ENCODE measurements at regions not wholly inside any gene's neighbourhood (a gene's known extent, or its start where the extent isn't known, plus 50 kb on each side); places are given as distances from the start of the nearest gene placed in this dataset.

- POLR2A ChIA-PET = no interaction called here
- H3K4me1 ChIP-seq = peaks cover 41% of the 10 kb centered on the region
- FAIRE-seq (peak; percentile 78), ATAC-seq (peak; percentile 95 to 97), DNase-seq (ENCODE audit: low read depth in 1 of 2, low spot score in 1 of 2) (peak; percentile 38 to 81)
- H3K9me3 ChIP-seq = no peaks in the 10 kb centered on the region
- 0% methylated on average over 1 of the region's 1 CpG for WGBS (ENCODE audit: missing lambda C conversion rate)
- H3K4me3 ChIP-seq = no peak overlapping the region
- H3K27ac ChIP-seq = peak overlapping the region; percentile 53 to 72
- CTCF ChIA-PET = interaction anchor here (0.6 to 2.1 kb wide), 5 partner anchors 52 to 283 kb away, joined by 3 to 5 read pairs (median 3); no protein-coding TSS in a partner anchor
- H3K4me2 ChIP-seq = peak overlapping the region; percentile 67
- no peak for TF ChIP-seq ZSCAN20 (CRISPR knock-in tag; IDR thresholded peaks at IDR 0.05)
- TF ChIP-seq PBX3 (IDR thresholded peaks at IDR 0.05) = 0 out of 2 replicates have a peak, but pooled peaks have one; percentile 45
- TF ChIP-seq JUNB (IDR thresholded peaks at IDR 0.05) = peak; percentile 98
- TF ChIP-seq FOSB (CRISPR knock-in tag; IDR thresholded peaks at IDR 0.05) = no peak
- peak; percentile 99 for TF ChIP-seq FOXS1 (CRISPR knock-in tag; IDR thresholded peaks at IDR 0.05)
- TF ChIP-seq CTCF (IDR thresholded peaks at IDR 0.05) = no peak
- no peak for TF ChIP-seq POLR2AphosphoS2 (conservative IDR thresholded peaks at IDR 0.05; ENCODE audit: low read length)
- no peak for TF ChIP-seq ESRRA (IDR thresholded peaks at IDR 0.05; ENCODE audit: borderline replicate concordance, low read length)
- no peak for TF ChIP-seq CHD4 (IDR thresholded peaks at IDR 0.05; ENCODE audit: borderline replicate concordance)
- peak; percentile 79 to 93 for TF ChIP-seq JUN (IDR thresholded peaks at IDR 0.05)
- TF ChIP-seq NPAS2 (CRISPR knock-in tag; IDR thresholded peaks at IDR 0.05; ENCODE audit: borderline replicate concordance) = no peak
- no peak for TF ChIP-seq CBX2 (IDR thresholded peaks at IDR 0.05; ENCODE audit: borderline replicate concordance, low read depth)
- peak; percentile 71 for TF ChIP-seq MAX (IDR thresholded peaks at IDR 0.05)
- no peak for TF ChIP-seq HDAC2 (IDR thresholded peaks at IDR 0.05)
- TF ChIP-seq EHF (CRISPR knock-in tag; IDR thresholded peaks at IDR 0.05) = no peak
- TF ChIP-seq GATA3 (IDR thresholded peaks at IDR 0.05; ENCODE audit: borderline replicate concordance) = peak; percentile 93
- no peak for TF ChIP-seq MAZ (IDR thresholded peaks at IDR 0.05; ENCODE audit: borderline replicate concordance, low read depth, low read length)
- TF ChIP-seq KDM5A (IDR thresholded peaks at IDR 0.05) = no peak
- TF ChIP-seq ZFP36 (IDR thresholded peaks at IDR 0.05; ENCODE audit: borderline replicate concordance, partially characterized antibody) = no peak
- no peak for TF ChIP-seq BHLHE40 (IDR thresholded peaks at IDR 0.05; ENCODE audit: low read depth, low read length)
- TF ChIP-seq POLR2A (IDR thresholded peaks at IDR 0.05; ENCODE audit: low read length) = no peak
- TF ChIP-seq TP53 (CRISPR knock-in tag; IDR thresholded peaks at IDR 0.05) = no peak
- no peak for TF ChIP-seq MYC (IDR thresholded peaks at IDR 0.05; ENCODE audit: borderline replicate concordance, low read length)
- no peak for TF ChIP-seq EHMT2 (IDR thresholded peaks at IDR 0.05; ENCODE audit: low read depth)
- TF ChIP-seq BCL3 (IDR thresholded peaks at IDR 0.05) = peak; percentile 92; the same call in 2 of the 3 replicates
- TF ChIP-seq MAFK (IDR thresholded peaks at IDR 0.05; ENCODE audit: partially characterized antibody) = no peak
- TF ChIP-seq CBX8 (IDR thresholded peaks at IDR 0.05) = no peak
- TF ChIP-seq HOXB13 (CRISPR knock-in tag; IDR thresholded peaks at IDR 0.05; ENCODE audit: low read depth) = no peak
- no peak for TF ChIP-seq RFX5 (IDR thresholded peaks at IDR 0.05)
- no peak for TF ChIP-seq USF2 (IDR thresholded peaks at IDR 0.05)
- TF ChIP-seq TFCP2L1 (CRISPR knock-in tag; IDR thresholded peaks at IDR 0.05) = no peak
- TF ChIP-seq HEYL (CRISPR knock-in tag; IDR thresholded peaks at IDR 0.05) = no peak
- no peak for TF ChIP-seq RCOR1 (IDR thresholded peaks at IDR 0.05; ENCODE audit: low read depth, low read length)
- TF ChIP-seq ELK1 (IDR thresholded peaks at IDR 0.05; ENCODE audit: low read depth, low read length) = no peak
- no peak for TF ChIP-seq HOXB5 (CRISPR knock-in tag; IDR thresholded peaks at IDR 0.05)
- no peak for TF ChIP-seq ZC3H11A (IDR thresholded peaks at IDR 0.05)
- TF ChIP-seq RARB (CRISPR knock-in tag; IDR thresholded peaks at IDR 0.05) = no peak
Measured at GRCh38 chr7:16978358-16979244, 96.8 kb upstream of the AGR3 start.
